ENCODE measurements at regions not wholly inside any gene's neighbourhood (a gene's known extent, or its start where the extent isn't known, plus 50 kb on each side); places are given as distances from the start of the nearest gene placed in this dataset.

DNA sequence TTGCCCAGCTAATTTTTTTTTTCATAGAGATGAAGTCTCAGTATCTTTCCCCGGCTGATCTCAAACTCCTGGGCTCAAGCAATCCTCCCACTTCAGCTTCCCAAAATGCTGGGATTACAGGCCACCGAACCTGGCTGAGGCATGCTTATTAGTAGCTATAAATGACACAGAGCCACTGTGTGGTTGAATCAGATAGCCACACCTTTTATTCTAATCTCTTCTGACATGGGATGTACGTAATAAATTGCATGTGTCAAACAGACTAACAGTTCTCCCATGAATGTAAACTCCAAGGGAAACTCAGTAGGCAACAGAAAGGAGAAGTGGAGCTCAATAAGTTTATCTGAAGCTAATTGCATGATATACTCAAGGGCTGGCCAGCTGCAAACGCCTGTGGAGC, 139.8 kb upstream of the VCX3A start:
- 78 to 91% methylated on average over 3 to 4 of the region's 4 CpGs for WGBS, 2 donors
- Histone ChIP-seq H3K36me3 (no peaks in the 10 kb centered on the region), H3K4me1 (no peaks in the 10 kb centered on the region), H3K4me3 (no peak overlapping the region), H3K27ac (no peak overlapping the region), H3K9me3 (no peaks in the 10 kb centered on the region), H3K27me3 (no peaks in the 10 kb centered on the region)
- ATAC-seq (ENCODE audit: low FRiP score in 2 of 2), result no peak
- DNase-seq, result no peak
- TF ChIP-seq CTCF (IDR thresholded peaks at IDR 0.05), result no peak

- 60 to 65% methylated on average over 5 of the region's 5 CpGs for WGBS, 2 donors
- no peaks in the 10 kb centered on the region for H3K36me3 ChIP-seq
- DNase-seq (no peak), ATAC-seq (ENCODE audit: low FRiP score in 2 of 2) (no peak)
- H3K4me1 ChIP-seq, result no peaks in the 10 kb centered on the region
- no peaks in the 10 kb centered on the region for H3K27me3 ChIP-seq
- no peaks in the 10 kb centered on the region for H3K9me3 ChIP-seq
- H3K27ac ChIP-seq, result no peak overlapping the region
- TF ChIP-seq EP300 (IDR thresholded peaks at IDR 0.05) (no peak), POLR2AphosphoS5 (IDR thresholded peaks at IDR 0.05) (no peak), POLR2A (IDR thresholded peaks at IDR 0.05) (no peak), CTCF (IDR thresholded peaks at IDR 0.05) (no peak)
- H3K4me3 ChIP-seq, result no peak overlapping the region
Observed at GRCh38 chrX:6667048-6667768, 132.3 kb upstream of the VCX3A start.

- H3K27ac ChIP-seq, result no peak overlapping the region
- H3K9me3 ChIP-seq, result no peaks in the 10 kb centered on the region
- no peaks in the 10 kb centered on the region for H3K36me3 ChIP-seq
- no peak for DNase-seq
- no peak overlapping the region for H3K4me3 ChIP-seq
- no peaks in the 10 kb centered on the region for H3K27me3 ChIP-seq
- 73 to 82% methylated on average over 2 of the region's 2 CpGs for whole genome bisulfite sequencing, 2 donors
- no peaks in the 10 kb centered on the region for H3K4me1 ChIP-seq
- TF ChIP-seq EP300 (IDR thresholded peaks at IDR 0.05) (no peak), CTCF (IDR thresholded peaks at IDR 0.05) (no peak), POLR2A (IDR thresholded peaks at IDR 0.05) (no peak), POLR2AphosphoS5 (IDR thresholded peaks at IDR 0.05) (no peak)
- no peak for ATAC-seq (ENCODE audit: low FRiP score in 2 of 2)
Observed at GRCh38 chrX:6666624-6667023, 131.7 kb upstream of the VCX3A start.

- Histone ChIP-seq H3K9me3 (no peaks in the 10 kb centered on the region), H3K4me1 (no peaks in the 10 kb centered on the region), H3K36me3 (no peaks in the 10 kb centered on the region), H3K4me3 (no peak overlapping the region), H3K27me3 (no peaks in the 10 kb centered on the region), H3K27ac (no peak overlapping the region)
- TF ChIP-seq CTCF (IDR thresholded peaks at IDR 0.05) (no peak), POLR2A (IDR thresholded peaks at IDR 0.05) (no peak), EP300 (IDR thresholded peaks at IDR 0.05) (no peak), POLR2AphosphoS5 (IDR thresholded peaks at IDR 0.05) (no peak)
- DNase-seq (no peak), ATAC-seq (ENCODE audit: low FRiP score in 2 of 2) (no peak)
- WGBS, 2 donors, result 82 to 91% methylated on average over 4 of the region's 4 CpGs
Observed at GRCh38 chrX:6661736-6662135, 126.8 kb upstream of the VCX3A start.

DNA sequence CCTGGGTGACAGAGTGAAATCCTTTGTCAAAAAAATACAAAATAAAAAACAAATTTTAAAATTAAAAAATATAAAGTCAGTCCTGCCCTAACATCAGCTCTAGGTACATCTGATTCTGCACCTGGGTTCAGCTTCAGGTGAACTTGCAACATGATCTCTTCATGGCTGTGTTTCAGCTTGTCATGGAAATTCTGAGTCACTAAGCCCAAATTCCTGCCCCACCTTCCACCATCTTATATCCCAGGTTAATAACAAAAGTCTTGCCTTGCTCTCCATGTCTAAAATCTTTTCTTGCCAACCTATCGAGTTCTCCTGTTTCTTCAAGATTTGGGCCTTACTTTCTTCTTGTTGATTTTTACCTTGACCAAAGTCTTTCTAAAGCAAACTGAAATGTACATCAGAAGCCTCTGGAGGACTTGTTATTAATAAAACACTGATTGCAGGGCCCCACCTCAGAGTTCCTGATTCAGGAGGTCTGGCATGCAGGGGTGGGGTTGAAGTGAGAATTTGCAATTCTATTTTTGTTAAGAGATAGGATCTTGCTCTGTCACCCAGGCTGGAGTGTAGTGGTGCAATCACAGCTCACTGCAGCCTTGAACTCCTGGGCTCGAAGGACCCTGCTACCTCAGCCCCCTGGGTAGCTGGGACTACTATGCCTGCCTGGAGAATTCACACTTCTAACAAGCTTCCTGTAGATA, 125.8 kb upstream of the VCX3A start:
- Histone ChIP-seq H3K9me3 (no peaks in the 10 kb centered on the region), H3K4me3 (no peak overlapping the region), H3K36me3 (no peaks in the 10 kb centered on the region), H3K27me3 (no peaks in the 10 kb centered on the region), H3K27ac (no peak overlapping the region), H3K4me1 (no peaks in the 10 kb centered on the region)
- 70 to 93% methylated on average over 1 to 2 of the region's 2 CpGs for WGBS, 2 donors
- TF ChIP-seq POLR2A (IDR thresholded peaks at IDR 0.05) (no peak), CTCF (IDR thresholded peaks at IDR 0.05) (no peak), EP300 (IDR thresholded peaks at IDR 0.05) (no peak), POLR2AphosphoS5 (IDR thresholded peaks at IDR 0.05) (no peak)
- ATAC-seq (ENCODE audit: low FRiP score in 2 of 2) (no peak), DNase-seq (no peak)
